HG03039 (cell line): ENCODE measurements at regions not wholly inside any gene's neighbourhood (a gene's known extent, or its start where the extent isn't known, plus 50 kb on each side); places are given as distances from the start of the nearest gene placed in this dataset.

Source experiments
- ATAC-seq: cut with Tn5 transposase; IDR thresholded peaks from one replicate; pipeline ENCODE4 v1.9.1; 2021; ENCODE audit warnings: mild to moderate bottlenecking, moderate library complexity; ENCODE audit not compliant: unreplicated experiment

- no peak for ATAC-seq
Measured at GRCh38 chr10:129140921-129141885, 325.8 kb upstream of the MGMT start.

- no peak for ATAC-seq
Measured at GRCh38 chr10:129151281-129151680, 315.8 kb upstream of the MGMT start.

- ATAC-seq: no peak
Measured at GRCh38 chr10:129156406-129156805, 310.6 kb upstream of the MGMT start.

- ATAC-seq: no peak
Measured at GRCh38 chr10:129157185-129157584, 309.9 kb upstream of the MGMT start.

GRCh38 chr10:129161150-129161549 is 305.9 kb upstream of the MGMT start:
- ATAC-seq: no peak

GRCh38 chr10:129163531-129163930 is 303.5 kb upstream of the MGMT start:
- no peak for ATAC-seq

GRCh38 chr10:129165076-129165720 is 301.8 kb upstream of the MGMT start:
- no peak for ATAC-seq

- no peak for ATAC-seq
Measured at GRCh38 chr10:129165770-129166169, 301.3 kb upstream of the MGMT start.

GRCh38 chr10:129168660-129169059 is 298.4 kb upstream of the MGMT start:
- no peak for ATAC-seq

- no peak for ATAC-seq
Measured at GRCh38 chr10:129169115-129169514, 297.9 kb upstream of the MGMT start.

GRCh38 chr10:129170812-129171211 is 296.2 kb upstream of the MGMT start:
- no peak for ATAC-seq

- no peak for ATAC-seq
Measured at GRCh38 chr10:129171812-129172211, 295.2 kb upstream of the MGMT start.

GRCh38 chr10:129174232-129175014 is 292.6 kb upstream of the MGMT start:
- no peak for ATAC-seq

GRCh38 chr10:129179245-129179971 is 287.6 kb upstream of the MGMT start:
- ATAC-seq: no peak

- ATAC-seq: no peak
Measured at GRCh38 chr10:129179972-129180678, 286.9 kb upstream of the MGMT start.

- ATAC-seq: no peak
Measured at GRCh38 chr10:129184196-129184595, 282.8 kb upstream of the MGMT start.

- ATAC-seq: no peak
Measured at GRCh38 chr10:129187331-129187730, 279.7 kb upstream of the MGMT start.

GRCh38 chr10:129191797-129192196 is 275.2 kb upstream of the MGMT start:
- no peak for ATAC-seq

- ATAC-seq: no peak
Measured at GRCh38 chr10:129192344-129193128, 274.5 kb upstream of the MGMT start.
